Activated B cell treated with CpG ODN at 0.5 μM for 24 hours (primary cell): ENCODE measurements at regions not wholly inside any gene's neighbourhood (a gene's known extent, or its start where the extent isn't known, plus 50 kb on each side); places are given as distances from the start of the nearest gene placed in this dataset.

Experiments
- ATAC-seq: fragments of 200-7000 bp; cut with Tn5 transposase; one replicate; pipeline ENCODE4 v1.10.0; 2021; ENCODE audit warnings: low read depth, mild to moderate bottlenecking, moderate library complexity
- CTCF ChIA-PET: fragments of 350-600 bp; sonication (Branson Sonifier 250); formaldehyde crosslinking; loops from one replicate; lab custom pipeline; 2021; ENCODE audit warnings: antibody characterized with exemption; lab: Charles Lee
- POLR2A ChIA-PET: fragments of 350-600 bp; sonication (Branson Sonifier 250); formaldehyde crosslinking; loops from one replicate; lab custom pipeline; 2021; ENCODE audit warnings: antibody characterized with exemption; lab: Charles Lee
- DNase-seq: peaks from one replicate; pipeline ENCODE4 v3.0.0; 2022
- H3K27ac Mint-ChIP-seq: one replicate; pipeline ENCODE4 v1.8.0; 2020; ENCODE audit warnings: mixed read lengths
- H3K27me3 Mint-ChIP-seq: one replicate; pipeline ENCODE4 v1.8.0; 2021; ENCODE audit warnings: mixed read lengths
- H3K36me3 Mint-ChIP-seq: one replicate; pipeline ENCODE4 v1.8.0; 2021; ENCODE audit warnings: low read depth, mixed read lengths
- H3K4me1 Mint-ChIP-seq: one replicate; pipeline ENCODE4 v1.8.0; 2021; ENCODE audit warnings: mixed read lengths
- H3K4me3 Mint-ChIP-seq: one replicate; pipeline ENCODE4 v1.8.0; 2020; ENCODE audit warnings: mild to moderate bottlenecking, mixed read lengths
- H3K9me3 Mint-ChIP-seq: one replicate; pipeline ENCODE4 v1.8.0; 2020; ENCODE audit warnings: mixed read lengths
- intact Hi-C: fragments of 100-400 bp; cut with micrococcal nuclease; formaldehyde crosslinking; loops from one replicate; pipeline ENCODE4 v1.15.1; 2024
- TF ChIP-seq, protein P1 (sequence below): fragments of 200-600 bp; IDR thresholded peaks from one replicate; pipeline ENCODE4 v1.8.0; 2022; ENCODE audit warnings: antibody characterized with exemption, mild to moderate bottlenecking

DNA sequence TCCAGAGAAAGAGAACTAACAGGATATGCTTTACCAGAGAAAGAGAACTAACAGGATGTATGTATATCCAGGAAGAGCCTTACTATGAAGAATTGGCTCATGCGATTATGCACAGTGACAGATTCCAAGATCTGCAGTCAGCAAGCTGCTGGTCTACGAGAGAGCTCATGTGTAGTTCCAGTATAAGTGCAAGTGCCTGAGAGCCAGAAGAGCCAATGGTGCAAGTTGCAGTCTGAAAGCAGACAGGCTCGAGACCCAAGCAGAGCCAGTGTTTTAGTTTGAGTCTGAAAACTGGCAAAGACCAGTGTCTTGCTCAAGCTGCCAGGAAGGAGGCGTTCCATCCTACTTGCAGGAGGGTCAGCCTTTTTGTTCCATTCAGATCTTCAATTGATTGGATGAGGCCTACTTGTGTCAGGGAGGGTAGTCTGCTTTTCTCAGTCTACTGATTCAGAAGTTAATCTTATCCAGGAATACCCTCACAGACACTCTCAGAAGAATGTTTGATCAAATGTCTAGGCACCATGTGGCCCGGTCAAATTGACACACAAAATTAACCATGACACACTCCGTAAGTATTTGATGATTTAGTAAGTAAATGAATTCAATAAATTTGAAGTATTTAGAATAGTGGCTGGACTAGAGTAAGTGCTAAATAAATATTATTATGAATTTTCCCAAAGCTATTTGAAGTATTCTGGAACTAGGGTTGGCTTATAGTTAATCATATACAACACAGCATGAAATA lies 372.1 kb upstream of the SGCD start:
- intact Hi-C loops, result no loop called here
- ATAC-seq, result no peak
- H3K4me1 Mint-ChIP-seq, result no peaks in the 10 kb centered on the region
- ChIA-PET POLR2A (no interaction called here), CTCF (no interaction called here)
- DNase-seq, result no peak
- no peak overlapping the region for H3K27ac Mint-ChIP-seq
- H3K9me3 Mint-ChIP-seq, result no peaks in the 10 kb centered on the region
- no peak overlapping the region for H3K4me3 Mint-ChIP-seq
- H3K36me3 Mint-ChIP-seq, result no peaks in the 10 kb centered on the region
- no peaks in the 10 kb centered on the region for H3K27me3 Mint-ChIP-seq
- TF ChIP-seq, protein P1, sequence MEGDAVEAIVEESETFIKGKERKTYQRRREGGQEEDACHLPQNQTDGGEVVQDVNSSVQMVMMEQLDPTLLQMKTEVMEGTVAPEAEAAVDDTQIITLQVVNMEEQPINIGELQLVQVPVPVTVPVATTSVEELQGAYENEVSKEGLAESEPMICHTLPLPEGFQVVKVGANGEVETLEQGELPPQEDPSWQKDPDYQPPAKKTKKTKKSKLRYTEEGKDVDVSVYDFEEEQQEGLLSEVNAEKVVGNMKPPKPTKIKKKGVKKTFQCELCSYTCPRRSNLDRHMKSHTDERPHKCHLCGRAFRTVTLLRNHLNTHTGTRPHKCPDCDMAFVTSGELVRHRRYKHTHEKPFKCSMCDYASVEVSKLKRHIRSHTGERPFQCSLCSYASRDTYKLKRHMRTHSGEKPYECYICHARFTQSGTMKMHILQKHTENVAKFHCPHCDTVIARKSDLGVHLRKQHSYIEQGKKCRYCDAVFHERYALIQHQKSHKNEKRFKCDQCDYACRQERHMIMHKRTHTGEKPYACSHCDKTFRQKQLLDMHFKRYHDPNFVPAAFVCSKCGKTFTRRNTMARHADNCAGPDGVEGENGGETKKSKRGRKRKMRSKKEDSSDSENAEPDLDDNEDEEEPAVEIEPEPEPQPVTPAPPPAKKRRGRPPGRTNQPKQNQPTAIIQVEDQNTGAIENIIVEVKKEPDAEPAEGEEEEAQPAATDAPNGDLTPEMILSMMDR, result no peak

DNA sequence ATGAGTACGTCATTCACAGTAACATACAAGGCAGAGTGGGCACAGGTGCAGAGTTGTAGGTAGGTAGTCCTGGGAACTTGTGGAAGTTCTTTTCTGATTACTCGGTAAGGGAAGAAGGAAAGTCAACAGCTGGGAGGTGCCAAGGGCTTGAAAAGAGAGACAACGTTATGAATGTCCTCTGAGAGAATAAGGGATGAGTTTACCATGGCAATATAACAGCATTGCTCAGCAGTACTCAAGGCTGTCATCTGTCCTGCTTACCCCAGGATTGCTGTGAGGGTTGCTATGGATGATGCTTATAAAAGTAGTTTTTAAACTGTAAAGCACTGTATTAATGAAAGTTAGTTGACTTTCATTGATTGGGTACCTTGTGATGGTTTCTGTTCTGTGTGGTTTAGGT lies 369.1 kb upstream of the SGCD start:
- TF ChIP-seq, protein P1, result no peak
- POLR2A ChIA-PET, result no interaction called here

DNA sequence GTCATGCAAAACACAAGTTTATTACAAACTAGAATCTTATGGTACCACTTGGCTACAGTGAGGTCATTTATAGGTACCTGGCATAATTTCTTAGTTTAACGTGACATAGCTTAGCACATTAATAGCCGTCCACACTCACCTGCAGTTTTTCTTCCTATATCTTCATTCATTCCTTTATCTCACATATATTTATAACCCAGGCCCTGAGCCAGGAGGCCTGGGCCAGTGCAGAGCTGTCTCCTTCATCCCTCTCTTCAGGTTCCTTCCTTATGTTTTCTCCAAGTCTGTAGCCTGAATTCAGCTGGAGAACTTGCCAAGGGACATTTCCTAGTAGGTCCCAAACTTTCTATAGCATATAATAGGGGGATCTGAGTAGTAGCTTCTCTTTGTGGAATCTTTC lies 367.9 kb upstream of the SGCD start:
- Mint-ChIP-seq H3K4me3 (no peak overlapping the region), H3K9me3 (no peaks in the 10 kb centered on the region), H3K36me3 (no peaks in the 10 kb centered on the region), H3K27me3 (no peaks in the 10 kb centered on the region), H3K4me1 (no peaks in the 10 kb centered on the region), H3K27ac (no peak overlapping the region)
- TF ChIP-seq, protein P1, result no peak
- CTCF ChIA-PET, result no interaction called here
- ATAC-seq (no peak), DNase-seq (no peak)
- POLR2A ChIA-PET, result no interaction called here
- intact Hi-C loops, result no loop called here

More for the DNA sequence above, 369.1 kb upstream of the SGCD start:
- Mint-ChIP-seq H3K27me3 (no peaks in the 10 kb centered on the region), H3K36me3 (no peaks in the 10 kb centered on the region), H3K4me1 (no peaks in the 10 kb centered on the region), H3K4me3 (no peak overlapping the region), H3K27ac (no peak overlapping the region), H3K9me3 (no peaks in the 10 kb centered on the region)
- intact Hi-C loops, result no loop called here
- no peak for ATAC-seq
- CTCF ChIA-PET, result no interaction called here
- DNase-seq, result no peak

DNA sequence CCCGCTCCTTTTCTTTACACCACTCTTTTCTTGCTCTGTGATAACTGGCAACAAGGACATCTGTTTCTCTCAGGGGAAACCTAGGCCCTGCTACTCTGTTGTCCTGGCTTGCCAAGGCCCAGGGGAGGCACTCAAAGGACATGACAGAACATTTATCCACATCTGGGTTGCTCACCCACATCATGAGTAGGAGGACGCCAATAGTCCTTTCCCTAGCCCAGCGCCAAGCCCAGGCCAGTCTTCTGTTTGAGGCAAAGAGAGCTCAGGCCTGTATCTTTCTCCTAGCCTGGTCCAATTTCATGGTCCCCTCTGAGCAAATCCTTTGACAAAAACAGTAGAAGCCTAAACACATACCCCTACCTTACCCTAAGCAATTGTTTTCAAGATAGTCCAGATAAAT lies 366.8 kb upstream of the SGCD start:
- no peak overlapping the region for H3K4me3 Mint-ChIP-seq
- TF ChIP-seq, protein P1, result no peak
- H3K27ac Mint-ChIP-seq, result no peak overlapping the region
- no peaks in the 10 kb centered on the region for H3K4me1 Mint-ChIP-seq
- ATAC-seq (no peak), DNase-seq (no peak)
- CTCF ChIA-PET, result no interaction called here
- H3K27me3 Mint-ChIP-seq, result no peaks in the 10 kb centered on the region
- H3K9me3 Mint-ChIP-seq, result no peaks in the 10 kb centered on the region
- H3K36me3 Mint-ChIP-seq, result no peaks in the 10 kb centered on the region
- intact Hi-C loops, result no loop called here
- POLR2A ChIA-PET, result no interaction called here

DNA sequence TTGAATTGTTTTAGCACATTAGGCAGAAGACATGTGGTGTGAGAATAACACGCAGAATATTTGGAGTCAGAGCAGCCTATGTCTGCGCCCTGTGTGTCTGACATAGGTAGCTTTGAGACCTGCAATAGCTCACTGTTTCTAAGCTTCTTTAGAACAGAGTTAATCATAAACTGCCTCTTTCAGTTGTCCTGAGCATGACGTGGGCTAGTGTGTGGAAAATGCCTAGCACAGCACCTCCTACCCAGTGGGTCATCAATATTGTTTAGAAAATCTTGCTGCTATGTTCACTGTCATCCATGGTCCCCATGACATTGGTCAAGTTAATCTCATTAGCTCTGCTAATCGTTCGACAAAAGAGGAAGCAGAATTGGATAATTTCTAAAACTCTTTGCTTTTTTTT lies 357.4 kb upstream of the SGCD start:
- ATAC-seq (no peak), DNase-seq (no peak)
- Mint-ChIP-seq H3K27ac (no peak overlapping the region), H3K4me1 (no peaks in the 10 kb centered on the region), H3K4me3 (no peak overlapping the region), H3K27me3 (no peaks in the 10 kb centered on the region), H3K36me3 (no peaks in the 10 kb centered on the region), H3K9me3 (peaks cover 6% of the 10 kb centered on the region)
- CTCF ChIA-PET, result no interaction called here
- TF ChIP-seq, protein P1, result no peak
- intact Hi-C loops, result no loop called here
- POLR2A ChIA-PET, result no interaction called here
